Kidney glomerular epithelial cell (primary cell): ENCODE measurements at regions not wholly inside any gene's neighbourhood (a gene's known extent, or its start where the extent isn't known, plus 50 kb on each side); places are given as distances from the start of the nearest gene placed in this dataset.

Experiments used
- DNase-seq: peaks from one replicate; lab custom pipeline; 2025; lab: John Stamatoyannopoulos, UW

DNA sequence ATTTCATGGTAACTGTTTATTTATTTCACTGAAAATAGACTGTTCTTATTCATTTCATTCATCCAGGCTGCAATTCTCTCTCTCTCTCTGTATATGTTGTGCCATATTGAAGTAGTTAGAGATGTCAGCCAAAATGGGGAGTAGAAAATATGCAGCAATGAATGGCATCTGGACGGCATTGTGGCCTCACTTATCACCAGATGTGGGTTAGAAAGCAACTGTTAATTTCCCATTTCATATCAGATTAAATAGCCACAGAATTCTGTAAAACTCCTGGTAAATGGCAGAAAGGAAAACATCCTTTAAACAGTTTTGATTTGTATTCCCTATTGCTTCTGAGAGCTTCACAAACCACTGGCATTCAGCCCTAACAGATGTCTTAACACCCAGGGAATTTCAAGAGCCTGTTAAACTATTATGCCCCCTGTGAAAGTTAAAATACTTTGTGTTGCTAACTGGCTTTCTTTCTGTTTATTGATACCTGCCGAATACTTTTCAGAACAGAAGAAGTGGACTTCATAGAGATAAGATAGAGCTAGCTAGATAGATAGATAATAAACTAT, 1763.3 kb upstream of the MIR17HG start:
- no peak for DNase-seq

DNA sequence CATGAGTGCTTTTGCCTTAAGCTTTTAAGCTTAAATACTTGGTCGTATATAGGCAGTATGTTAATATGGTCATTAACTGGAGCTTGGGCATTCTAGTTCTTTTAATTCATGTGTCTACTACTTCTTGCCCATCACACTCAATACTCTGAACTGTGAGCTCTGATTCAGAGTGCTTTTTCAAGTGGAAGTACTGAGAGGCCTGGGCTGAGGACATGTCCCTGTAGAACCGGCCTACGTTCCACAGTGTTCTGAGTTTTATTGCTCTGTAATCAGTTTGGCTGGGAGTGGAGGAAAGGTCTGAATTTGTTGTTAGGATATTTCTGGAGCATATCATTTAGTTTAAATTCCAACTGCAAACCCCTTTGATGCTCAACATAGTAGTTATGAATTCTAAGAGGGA, 1744.8 kb upstream of the MIR17HG start:
- DNase-seq, result no peak

DNA sequence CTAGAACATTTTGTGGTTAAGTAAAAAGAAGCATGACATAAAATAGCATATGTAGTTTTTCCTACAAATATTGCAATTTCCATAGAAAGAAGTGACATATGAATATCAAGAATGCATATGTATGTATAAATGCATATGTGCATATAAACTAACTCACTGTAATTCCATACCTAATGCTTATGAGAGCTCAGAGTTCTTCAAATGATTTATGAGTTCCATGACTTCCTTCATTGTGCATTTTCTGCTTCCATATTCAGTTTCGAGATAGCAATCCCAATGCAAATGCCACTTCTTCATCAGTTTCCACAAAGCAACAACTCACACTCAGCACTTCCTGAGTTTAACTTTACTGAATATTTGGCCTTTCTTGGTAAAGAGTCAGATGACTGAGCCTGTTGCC, 1744.3 kb upstream of the MIR17HG start:
- no peak for DNase-seq

DNA sequence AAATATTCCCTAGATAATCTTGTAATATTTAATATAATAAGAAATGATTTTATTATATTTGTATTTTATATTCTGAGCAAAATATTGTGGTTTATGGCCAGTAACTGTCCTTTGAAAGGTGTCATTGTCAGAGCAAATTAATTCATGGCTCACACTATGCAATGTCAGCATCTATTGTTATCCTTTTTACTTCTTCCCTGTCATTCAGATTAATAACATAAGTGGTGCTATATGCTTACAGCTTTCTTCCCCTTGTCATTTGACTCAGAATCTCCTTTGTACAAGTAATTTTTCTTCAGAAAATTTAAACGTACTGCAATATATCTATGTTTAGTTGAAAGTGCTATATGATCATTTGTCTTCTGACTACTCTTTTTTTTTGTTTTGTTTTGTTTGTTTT, 1738.2 kb upstream of the MIR17HG start:
- no peak for DNase-seq

DNA sequence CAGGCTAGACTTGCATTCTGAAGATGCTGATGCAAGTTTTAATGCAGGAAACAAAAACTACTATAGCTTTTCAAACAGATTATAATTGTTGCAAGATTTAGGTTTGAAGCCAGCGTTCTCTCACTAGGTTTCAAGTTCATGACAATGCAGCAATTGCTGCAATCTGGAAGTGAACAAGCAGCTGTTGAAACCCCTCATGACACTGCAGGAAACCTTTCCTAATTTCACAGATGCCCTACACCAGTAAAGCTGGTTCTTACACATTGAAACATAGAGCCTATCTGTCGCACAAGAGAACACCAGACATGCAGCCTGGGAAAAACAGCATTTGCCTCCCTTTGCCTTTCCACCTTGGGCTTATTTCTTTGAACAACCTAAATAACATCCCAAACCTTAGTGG, 1737.2 kb upstream of the MIR17HG start:
- no peak for DNase-seq

DNA sequence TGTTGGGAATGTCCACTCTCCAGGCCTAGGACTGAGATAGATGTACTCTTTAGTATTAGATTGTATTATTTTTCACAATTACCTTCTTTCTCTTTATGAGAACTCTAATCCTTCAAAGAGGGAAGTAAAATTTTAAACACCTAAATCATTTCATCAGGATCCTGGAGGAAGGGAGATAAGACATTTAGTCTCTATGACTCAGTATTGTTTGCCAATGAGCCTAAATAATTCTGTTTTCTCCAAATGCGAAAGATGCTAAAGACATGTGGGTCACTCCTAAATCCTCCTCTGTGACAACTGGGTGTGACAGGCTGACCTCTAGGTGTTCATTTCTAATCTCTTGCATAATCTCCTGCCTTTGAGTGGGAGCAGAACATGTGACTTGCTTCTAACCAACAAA, 1736.6 kb upstream of the MIR17HG start:
- no peak for DNase-seq

DNA sequence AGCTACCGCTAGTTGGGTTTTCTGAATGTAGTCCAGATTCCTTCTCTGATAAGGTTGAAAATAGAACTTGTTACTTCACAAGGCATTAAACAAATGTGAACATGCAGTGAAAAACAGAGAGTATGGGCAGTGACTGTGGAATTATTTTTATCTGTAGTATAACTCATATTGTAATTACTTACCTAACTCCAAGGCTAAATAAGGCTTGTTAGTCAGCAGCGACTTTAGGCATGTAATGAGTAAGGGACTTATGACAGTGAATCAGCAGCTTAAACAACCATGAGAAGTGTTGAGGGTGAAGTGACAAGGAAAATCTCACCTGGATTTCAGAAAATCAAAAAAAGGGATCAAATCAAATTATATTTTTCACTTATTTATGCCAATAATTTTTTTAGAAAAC, 1719.5 kb upstream of the MIR17HG start:
- DNase-seq, result peak; percentile 42

DNA sequence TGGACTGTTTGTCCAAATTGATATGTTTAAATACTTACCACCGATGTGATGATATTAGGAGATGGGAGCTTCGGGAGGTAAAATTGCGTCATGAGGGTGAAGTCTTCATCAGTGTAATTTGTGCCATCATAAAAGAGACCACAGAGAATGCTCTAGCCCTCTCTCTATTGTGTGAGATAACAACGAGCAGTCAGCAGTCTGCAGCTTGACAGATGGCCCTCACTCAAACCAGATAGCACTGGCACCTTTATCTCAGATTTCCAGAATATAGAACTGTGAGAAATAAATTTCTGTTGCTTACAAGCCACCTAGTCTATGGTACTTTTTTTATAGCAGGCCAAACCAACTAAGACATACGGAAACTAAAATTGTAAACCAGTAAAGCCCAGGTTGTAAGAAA, 1718.9 kb upstream of the MIR17HG start:
- no peak for DNase-seq

DNA sequence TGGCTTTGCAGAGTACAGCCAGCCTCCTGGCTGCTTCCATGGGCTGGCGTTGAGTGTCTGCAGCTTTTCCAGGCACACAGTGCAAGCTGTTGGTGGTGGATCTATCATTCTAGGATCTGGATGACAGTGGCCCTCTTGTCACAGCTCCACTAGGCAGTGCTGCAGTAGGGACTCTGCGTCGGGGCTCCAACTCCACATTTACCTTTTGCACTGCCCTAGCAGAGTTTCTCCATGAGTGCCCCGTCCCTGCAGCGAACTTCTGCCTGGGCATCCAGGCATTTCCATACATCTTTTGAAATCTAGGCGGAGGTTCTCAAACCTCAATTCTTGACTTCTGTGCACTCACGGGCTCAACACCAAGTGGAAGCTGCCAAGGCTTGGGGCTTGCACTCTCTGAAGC, 1697.3 kb upstream of the MIR17HG start:
- DNase-seq, result no peak

DNA sequence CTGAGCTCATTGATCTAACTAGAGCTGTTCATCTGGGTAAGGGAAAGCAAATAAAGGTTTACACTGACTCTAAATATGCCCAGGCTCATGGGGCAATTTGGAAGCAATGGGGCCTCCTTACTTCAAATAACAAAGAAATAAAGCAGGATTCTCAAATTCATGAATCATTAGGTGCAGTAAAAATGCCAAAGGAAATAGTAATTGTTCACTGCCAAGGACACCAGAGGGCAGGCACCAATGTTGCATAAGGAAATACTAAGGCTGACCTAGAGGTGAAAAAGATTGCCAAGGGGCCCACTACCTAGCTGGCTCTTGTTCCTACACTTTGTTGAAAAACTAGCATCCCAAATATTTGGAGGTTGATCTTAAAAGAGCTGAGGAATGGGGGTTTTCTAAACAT, 1686.7 kb upstream of the MIR17HG start:
- DNase-seq, result no peak

DNA sequence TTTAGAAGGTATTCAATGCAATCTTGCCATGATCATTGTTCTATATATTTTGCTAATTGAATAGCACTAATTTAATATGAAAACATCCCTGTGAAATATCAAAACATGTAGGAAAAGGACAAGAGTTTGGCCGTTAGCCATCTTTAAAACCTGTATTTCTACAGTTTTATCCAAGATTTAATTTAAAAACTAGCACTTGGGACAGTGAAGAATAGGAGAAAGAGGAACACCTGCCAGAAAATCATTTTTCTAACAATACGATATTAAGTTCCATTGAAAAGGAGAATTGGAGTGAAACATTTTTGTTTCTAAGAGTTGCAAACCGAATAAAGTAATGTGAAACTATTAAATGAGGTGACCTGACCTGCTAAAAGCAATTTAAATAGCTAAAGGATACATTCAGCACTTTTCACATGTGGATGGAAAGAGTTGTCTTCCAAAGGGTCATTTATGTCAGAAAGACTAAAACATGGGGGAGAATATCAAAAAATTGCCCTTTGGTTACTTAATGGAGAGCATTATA, 1673.6 kb upstream of the MIR17HG start:
- DNase-seq, result no peak

DNA sequence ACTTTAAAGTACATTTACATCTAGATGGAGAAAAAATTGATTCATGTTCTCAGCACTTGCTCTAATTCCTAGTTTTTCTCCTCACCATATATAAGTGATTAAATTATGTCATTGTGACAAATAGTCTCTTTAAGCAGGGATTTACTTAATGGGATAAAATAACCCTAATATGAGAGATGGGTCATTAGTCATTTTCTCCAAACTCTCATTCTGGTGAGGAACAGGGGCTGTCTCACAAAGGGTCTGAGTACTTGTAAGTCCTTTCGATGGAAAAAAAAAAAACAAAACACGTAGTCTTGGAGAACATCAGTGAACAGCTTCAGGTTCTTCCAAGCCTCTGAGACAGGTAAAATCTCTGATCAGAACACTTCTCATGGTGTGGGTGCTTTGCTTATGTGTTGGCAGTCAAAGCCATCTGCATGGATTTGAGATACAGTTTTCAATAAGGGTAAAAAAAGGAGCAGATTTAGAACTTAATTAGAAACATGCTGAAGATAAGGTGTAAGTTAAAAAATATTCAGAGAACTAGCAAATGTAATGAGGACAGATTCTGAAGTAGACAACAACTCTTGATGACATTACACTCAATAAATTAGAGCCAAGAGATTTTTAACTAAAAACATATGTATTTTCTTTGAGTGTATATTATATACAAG, 1668.9 kb upstream of the MIR17HG start:
- no peak for DNase-seq

DNA sequence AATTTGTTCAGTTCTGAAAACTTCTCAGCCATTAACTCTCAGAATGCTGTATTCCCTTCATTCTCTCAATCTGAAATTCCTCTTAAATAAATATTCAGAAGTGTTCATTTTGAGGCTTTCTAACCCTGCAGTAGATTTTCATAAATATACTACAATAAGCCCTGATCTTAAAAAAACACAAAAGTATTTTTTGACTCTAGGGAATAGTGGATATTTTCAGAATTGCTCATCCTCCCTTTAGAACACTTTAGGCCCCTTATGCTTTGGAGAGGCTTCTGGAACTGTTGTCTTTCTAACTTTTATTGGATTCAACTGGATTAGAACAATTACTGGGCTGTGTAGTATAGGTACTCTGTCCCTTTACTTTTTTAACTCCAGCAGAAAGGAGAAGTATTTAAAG, 1662.6 kb upstream of the MIR17HG start:
- DNase-seq, result no peak

DNA sequence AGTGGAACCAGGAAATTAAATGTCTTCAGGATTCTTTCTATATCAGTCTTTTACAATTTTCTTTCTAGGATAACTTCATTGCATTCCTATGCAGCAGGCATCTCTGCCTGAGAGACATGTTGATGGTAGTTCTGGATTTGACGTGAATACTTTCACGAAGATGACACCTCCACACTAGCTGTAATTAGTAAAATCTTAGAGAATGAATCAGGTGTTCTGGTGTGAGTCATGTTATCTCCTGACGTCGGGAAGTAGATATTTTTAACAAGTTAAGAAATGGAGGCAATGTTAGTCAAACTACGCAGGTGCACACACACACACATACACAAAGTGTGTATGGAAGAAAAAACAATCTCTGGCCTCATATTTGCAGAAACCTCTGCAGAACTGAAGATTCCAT, 1661.3 kb upstream of the MIR17HG start:
- DNase-seq, result no peak

DNA sequence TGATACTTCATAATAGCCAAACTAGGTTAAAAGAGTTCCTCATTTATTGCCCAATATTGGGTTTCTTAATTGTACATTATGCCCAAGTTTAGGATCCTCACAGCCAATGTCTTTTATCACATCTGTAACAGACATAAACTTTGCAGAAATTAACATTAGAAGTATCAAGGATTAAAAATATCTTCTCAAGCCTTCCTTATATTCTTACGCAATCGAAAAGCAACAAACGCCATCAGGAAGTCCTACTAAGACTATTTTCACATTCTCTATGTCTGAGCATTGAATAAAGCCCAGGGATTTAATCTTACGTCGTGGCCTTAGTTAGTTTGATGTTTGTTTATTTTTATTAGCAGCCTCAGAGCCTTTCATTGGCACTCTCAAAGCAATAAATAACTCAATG, 1660.4 kb upstream of the MIR17HG start:
- DNase-seq, result no peak

DNA sequence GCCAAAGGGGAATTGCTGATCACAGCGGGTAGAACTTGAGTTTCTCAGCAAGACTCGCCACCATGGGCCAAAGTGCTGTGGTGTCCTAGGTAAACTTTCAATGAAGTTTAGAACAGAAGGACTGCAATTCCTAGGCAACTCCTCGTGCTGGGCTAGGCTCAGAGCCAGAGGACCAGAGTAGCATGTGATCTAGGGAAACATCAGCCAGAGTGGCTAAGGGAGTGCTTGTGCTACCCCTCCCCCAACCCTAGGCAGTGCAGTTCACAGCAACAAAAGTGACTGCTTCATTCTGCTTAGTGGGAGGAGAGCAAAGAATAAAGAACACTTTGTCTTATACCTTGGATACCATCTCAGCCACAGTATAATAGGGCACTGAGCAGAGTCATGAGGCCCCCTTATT, 1658.6 kb upstream of the MIR17HG start:
- DNase-seq, result no peak

DNA sequence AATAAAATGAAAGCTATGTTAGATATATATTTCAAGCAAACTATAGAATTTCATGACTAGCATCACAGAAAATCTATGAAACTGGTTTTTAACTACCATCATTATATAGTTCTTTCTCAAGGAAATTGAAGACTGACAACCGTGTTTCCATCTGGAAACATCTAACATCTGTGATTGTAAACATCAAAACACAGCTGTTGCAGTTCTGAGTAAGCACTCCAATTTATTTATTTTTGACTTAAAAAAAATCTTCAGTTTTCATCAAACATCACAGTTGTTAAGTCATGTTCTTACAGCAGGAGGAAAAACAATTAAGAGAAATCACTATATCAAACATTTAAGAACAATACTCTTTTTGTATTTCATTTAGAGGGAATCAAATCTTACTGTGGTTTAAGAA, 1653.0 kb upstream of the MIR17HG start:
- DNase-seq, result no peak

DNA sequence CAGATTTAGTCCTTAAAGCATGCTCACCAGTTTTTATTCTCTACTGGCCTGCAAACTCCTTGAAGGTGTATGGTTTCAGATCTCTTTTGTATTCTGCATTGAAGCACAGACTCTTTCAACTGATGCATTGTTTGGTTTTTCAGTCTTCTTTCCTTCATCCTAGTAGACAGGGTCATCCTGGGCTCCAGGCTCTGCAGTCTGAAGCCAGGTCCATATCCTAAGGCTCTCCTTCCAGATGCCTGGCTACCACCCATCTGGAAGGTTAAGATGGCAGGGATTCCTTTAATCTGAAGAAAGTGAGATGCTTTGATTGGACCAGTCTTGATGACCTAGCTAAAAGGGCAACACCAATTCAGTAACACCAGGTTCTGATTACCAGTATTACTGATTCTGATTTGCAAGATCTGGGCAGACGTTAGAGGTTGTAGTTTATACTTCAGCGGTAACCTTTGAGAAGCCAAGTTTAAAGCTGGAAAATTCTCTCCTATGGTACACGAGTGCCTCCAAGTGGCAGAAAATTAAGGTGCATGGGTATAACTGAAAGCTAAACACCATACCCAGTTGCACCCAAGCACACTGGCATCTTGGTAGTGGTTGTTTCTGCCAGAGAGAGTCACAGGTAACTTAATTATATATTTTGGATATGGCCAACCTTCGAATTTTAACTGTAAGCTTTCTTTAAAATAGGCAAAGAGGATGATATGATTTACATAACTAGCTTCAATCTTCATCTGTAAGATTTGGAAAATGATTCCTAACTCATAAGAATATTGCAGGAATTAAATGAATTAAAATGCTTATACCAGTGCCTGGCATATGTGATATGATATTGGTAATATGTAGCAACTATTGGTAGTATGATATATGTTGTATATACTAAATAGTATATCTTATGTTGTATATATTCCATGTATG, 1651.9 kb upstream of the MIR17HG start:
- peak; percentile 38 for DNase-seq

DNA sequence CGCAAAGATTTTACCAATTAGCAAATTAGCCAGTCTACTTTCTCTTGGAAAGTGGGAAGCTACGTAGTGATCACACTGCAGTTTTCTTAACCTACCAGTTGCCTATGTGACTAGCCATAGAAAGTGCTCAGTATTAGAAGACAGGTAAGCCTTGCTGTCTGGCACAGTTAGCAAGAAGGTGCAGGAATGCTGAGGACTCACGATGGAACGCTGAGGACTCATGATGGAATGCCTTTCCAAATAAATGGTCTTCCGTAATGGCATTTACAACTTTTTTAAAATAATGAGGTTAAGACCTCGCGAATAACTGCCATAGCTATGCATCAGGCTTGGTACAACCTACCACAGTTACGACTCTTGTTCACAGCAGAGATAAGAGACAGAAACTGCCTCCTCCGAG, 1645.6 kb upstream of the MIR17HG start:
- DNase-seq, result no peak

DNA sequence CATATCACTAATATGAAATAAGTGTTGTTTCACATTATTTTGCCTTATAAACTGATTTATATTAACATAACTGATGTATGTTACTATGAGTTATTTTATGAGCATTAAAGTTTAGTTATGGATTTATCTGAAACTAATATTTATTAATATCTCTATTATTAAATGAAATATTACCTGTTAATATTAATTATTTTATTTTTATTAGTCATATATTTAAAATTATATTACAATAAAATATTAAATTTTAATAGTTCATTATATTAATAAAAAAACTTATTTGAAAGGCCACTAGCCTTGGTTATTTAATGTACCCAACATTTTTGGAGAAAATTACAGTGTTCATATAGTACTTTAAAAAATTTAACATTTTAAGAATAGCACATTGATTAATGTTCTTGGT, 1643.4 kb upstream of the MIR17HG start:
- no peak for DNase-seq

DNA sequence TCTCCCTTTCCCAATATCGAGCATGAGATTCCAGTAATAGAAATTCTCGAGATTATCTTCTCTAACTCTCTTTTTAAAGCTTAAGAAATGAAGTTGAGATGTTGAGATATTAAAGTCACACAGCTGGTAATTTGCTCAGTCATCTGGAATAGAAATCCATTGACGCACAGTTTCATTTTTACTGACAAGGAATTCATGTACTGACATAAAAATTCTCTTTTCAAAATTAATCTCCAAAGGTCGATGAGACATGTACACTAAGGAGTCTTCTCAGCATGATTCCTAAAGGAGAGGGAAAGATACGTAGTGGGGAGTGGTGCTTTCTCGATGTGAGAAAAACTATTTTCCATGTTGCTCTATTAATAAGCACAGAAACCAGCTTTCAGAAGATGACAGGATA, 1639.5 kb upstream of the MIR17HG start:
- DNase-seq, result no peak

DNA sequence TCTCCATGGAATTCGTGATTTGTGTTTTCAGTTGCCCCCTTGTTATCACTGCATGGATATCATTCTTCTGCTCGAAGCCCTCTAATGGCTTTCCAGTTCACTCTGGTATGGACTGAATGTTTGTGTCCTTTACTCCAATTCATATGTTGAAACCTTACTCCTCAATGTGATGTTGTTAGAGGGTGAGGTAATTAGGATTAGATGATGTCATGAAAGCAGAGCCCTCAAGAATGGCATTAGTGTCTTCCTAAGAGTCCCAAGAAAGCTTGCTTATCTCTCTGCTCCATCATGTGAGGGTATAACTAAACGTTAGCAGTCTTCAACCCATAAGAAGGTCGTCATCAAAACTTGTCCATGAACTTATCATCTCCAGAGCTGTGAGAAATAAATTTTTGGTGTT, 1626.3 kb upstream of the MIR17HG start:
- DNase-seq, result no peak
